ENCODE measurements at regions not wholly inside any gene's neighbourhood (a gene's known extent, or its start where the extent isn't known, plus 50 kb on each side); places are given as distances from the start of the nearest gene placed in this dataset.

GRCh38 chr21:18191139-18191538 is 53.5 kb upstream of the CHODL start:
- DNase-seq = no peak

- no peak for DNase-seq
Observed at GRCh38 chr21:18178509-18178908, 66.1 kb upstream of the CHODL start.

GRCh38 chr21:18174370-18174769 is 70.3 kb upstream of the CHODL start:
- no peak for DNase-seq

- DNase-seq = no peak
Observed at GRCh38 chr21:18170829-18171228, 73.8 kb upstream of the CHODL start.

- DNase-seq = no peak
Observed at GRCh38 chr21:18170221-18170620, 74.4 kb upstream of the CHODL start.

GRCh38 chr21:18168108-18168507 is 76.5 kb upstream of the CHODL start:
- no peak for DNase-seq

- no peak for DNase-seq
Observed at GRCh38 chr21:18164933-18165332, 79.7 kb upstream of the CHODL start.

- DNase-seq = no peak
Observed at GRCh38 chr21:18164483-18164882, 80.2 kb upstream of the CHODL start.

- no peak for DNase-seq
Observed at GRCh38 chr21:18163956-18164355, 80.7 kb upstream of the CHODL start.

- DNase-seq = no peak
Observed at GRCh38 chr21:18161841-18162240, 82.8 kb upstream of the CHODL start.

- no peak for DNase-seq
Observed at GRCh38 chr21:18157406-18157805, 87.2 kb upstream of the CHODL start.

- DNase-seq = no peak
Observed at GRCh38 chr21:18155508-18156193, 89.0 kb upstream of the CHODL start.

GRCh38 chr21:18153063-18153462 is 91.6 kb upstream of the CHODL start:
- DNase-seq = no peak

- no peak for DNase-seq
Observed at GRCh38 chr21:18152371-18152770, 92.3 kb upstream of the CHODL start.

- DNase-seq = no peak
Observed at GRCh38 chr21:18151046-18151445, 93.6 kb upstream of the CHODL start.

- DNase-seq = no peak
Observed at GRCh38 chr21:18148401-18148800, 96.2 kb upstream of the CHODL start.

- DNase-seq = no peak
Observed at GRCh38 chr21:18147678-18148077, 97.0 kb upstream of the CHODL start.

GRCh38 chr21:18146820-18147219 is 97.8 kb upstream of the CHODL start:
- DNase-seq = no peak

GRCh38 chr21:18144339-18144738 is 100.3 kb upstream of the CHODL start:
- no peak for DNase-seq

- no peak for DNase-seq
Observed at GRCh38 chr21:18142655-18143054, 102.0 kb upstream of the CHODL start.

- DNase-seq = no peak
Observed at GRCh38 chr21:18138507-18138906, 106.1 kb upstream of the CHODL start.

GRCh38 chr21:18129526-18129925 is 115.1 kb upstream of the CHODL start:
- no peak for DNase-seq

GRCh38 chr21:18118566-18118965 is 126.1 kb upstream of the CHODL start:
- DNase-seq = no peak

- DNase-seq = no peak
Observed at GRCh38 chr21:18117176-18117575, 127.5 kb upstream of the CHODL start.

- no peak for DNase-seq
Observed at GRCh38 chr21:18114810-18115209, 129.8 kb upstream of the CHODL start.

All from CD4-positive, alpha-beta T cell treated with Interleukin-17A for 4 hours (primary cell).